NT2/D1 (cell line): ENCODE measurements at regions not wholly inside any gene's neighbourhood (a gene's known extent, or its start where the extent isn't known, plus 50 kb on each side); places are given as distances from the start of the nearest gene placed in this dataset.

ENCODE experiments used
- SUZ12 ChIP-seq: IDR thresholded peaks from 2 replicates; pipeline ENCODE4 v1.6.1; 2011; ENCODE audit not compliant: insufficient read length, insufficient read depth; ENCODE audit errors: extremely low read depth
- YY1 ChIP-seq: IDR thresholded peaks from 2 replicates; pipeline ENCODE4 v1.6.1; 2011; ENCODE audit not compliant: insufficient read length, insufficient read depth
- ZNF274 ChIP-seq: IDR thresholded peaks from 2 replicates; pipeline ENCODE4 v1.6.1; 2011; ENCODE audit warnings: mild to moderate bottlenecking, low read depth, low read length

GRCh38 chr13:50306156-50306555 lies 290.9 kb downstream of the KCNRG start:
- no peak for TF ChIP-seq ZNF274
- no peak for TF ChIP-seq YY1
- no peak for TF ChIP-seq SUZ12
